WTC11 (cell line): ENCODE measurements at regions not wholly inside any gene's neighbourhood (a gene's known extent, or its start where the extent isn't known, plus 50 kb on each side); places are given as distances from the start of the nearest gene placed in this dataset.
A peak's percentile ranks its signal among the peaks of the same experiment; 100 is the strongest.

ENCODE experiments used
- ATAC-seq: fragments of 200-7000 bp; cut with Tn5 transposase; 2 replicates; pipeline ENCODE4 v1.10.0; 2021; ENCODE audit warnings: mild to moderate bottlenecking, moderate library complexity
- CTCF ChIA-PET: fragments of 300-600 bp; sonication (Branson Sonifier 250); formaldehyde crosslinking; loops from one replicate; lab custom pipeline; 2021; ENCODE audit warnings: antibody characterized with exemption; lab: Charles Lee
- POLR2A ChIA-PET: fragments of 350-600 bp; sonication (Branson Sonifier 250); formaldehyde crosslinking; loops from one replicate; lab custom pipeline; 2021; ENCODE audit warnings: antibody characterized with exemption; lab: Charles Lee
- DNase-seq: peaks from one replicate; pipeline ENCODE4 v3.0.0; 2021; ENCODE audit warnings: low spot score
- H3K27ac Mint-ChIP-seq: 2 replicates; pipeline ENCODE4 v1.8.0; 2021; ENCODE audit warnings: mixed read lengths
- H3K27me3 Mint-ChIP-seq: 2 replicates; pipeline ENCODE4 v1.8.0; 2021; ENCODE audit warnings: low read depth, mild to moderate bottlenecking, moderate library complexity, mixed read lengths
- H3K36me3 Mint-ChIP-seq: 2 replicates; pipeline ENCODE4 v1.8.0; 2021; ENCODE audit warnings: mixed read lengths
- H3K4me1 Mint-ChIP-seq: 2 replicates; pipeline ENCODE4 v1.8.0; 2022; ENCODE audit warnings: mixed read lengths
- H3K4me3 Mint-ChIP-seq: 2 replicates; pipeline ENCODE4 v1.8.0; 2021; ENCODE audit warnings: mild to moderate bottlenecking, moderate library complexity, mixed read lengths
- H3K9me3 Mint-ChIP-seq: 2 replicates; pipeline ENCODE4 v1.8.0; 2021; ENCODE audit warnings: mixed read lengths
- AFF4 ChIP-seq: sonication (generic); formaldehyde crosslinking; IDR thresholded peaks from 2 replicates; pipeline ENCODE4 v1.8.1; 2023; ENCODE audit warnings: mild to moderate bottlenecking, missing genetic modification reagents, borderline replicate concordance
- AR ChIP-seq: fragments of 250-450 bp; sonication (Bioruptor Pico); IDR thresholded peaks from 2 replicates; pipeline ENCODE4 v1.9.0; 2021; ENCODE audit warnings: mild to moderate bottlenecking
- E2F5 ChIP-seq: sonication (generic); formaldehyde crosslinking; IDR thresholded peaks from 2 replicates; pipeline ENCODE4 v1.8.1; 2022; ENCODE audit warnings: mild to moderate bottlenecking, moderate library complexity, missing genetic modification reagents
- ELF4 ChIP-seq: sonication (generic); formaldehyde crosslinking; IDR thresholded peaks from 2 replicates; pipeline ENCODE4 v1.8.1; 2022; ENCODE audit warnings: low read depth, mild to moderate bottlenecking, moderate library complexity, missing genetic modification reagents
- FOXJ3 ChIP-seq: sonication (generic); formaldehyde crosslinking; IDR thresholded peaks from 2 replicates; pipeline ENCODE4 v1.9.0; 2021; ENCODE audit warnings: missing genetic modification reagents, mild to moderate bottlenecking, borderline replicate concordance
- FOXP4 ChIP-seq: sonication (generic); formaldehyde crosslinking; IDR thresholded peaks from 2 replicates; pipeline ENCODE4 v1.8.0; 2022; ENCODE audit warnings: mild to moderate bottlenecking, missing genetic modification reagents
- GABPB1 ChIP-seq: sonication (generic); formaldehyde crosslinking; IDR thresholded peaks from 2 replicates; pipeline ENCODE4 v1.8.1; 2023; ENCODE audit warnings: mild to moderate bottlenecking, missing genetic modification reagents
- HMGXB4 ChIP-seq: sonication (generic); formaldehyde crosslinking; IDR thresholded peaks from 2 replicates; pipeline ENCODE4 v1.8.1; 2023; ENCODE audit warnings: mild to moderate bottlenecking, moderate library complexity, missing genetic modification reagents
- MXD4 ChIP-seq: fragments of 250-450 bp; sonication (Bioruptor Pico); IDR thresholded peaks from 2 replicates; pipeline ENCODE4 v1.8.0; 2021; ENCODE audit warnings: mild to moderate bottlenecking, moderate library complexity, borderline replicate concordance
- NFE2L1 ChIP-seq: sonication (generic); formaldehyde crosslinking; IDR thresholded peaks from 2 replicates; pipeline ENCODE4 v1.8.1; 2023; ENCODE audit warnings: missing genetic modification reagents
- NR1H2 ChIP-seq: sonication (generic); formaldehyde crosslinking; IDR thresholded peaks from 2 replicates; pipeline ENCODE4 v1.9.0; 2021; ENCODE audit warnings: mild to moderate bottlenecking, moderate library complexity, missing genetic modification reagents
- OVOL2 ChIP-seq: fragments of 250-450 bp; sonication (Bioruptor Pico); IDR thresholded peaks from 2 replicates; pipeline ENCODE4 v1.9.0; 2021; ENCODE audit warnings: mild to moderate bottlenecking, borderline replicate concordance
- TEAD4 ChIP-seq: sonication (generic); formaldehyde crosslinking; IDR thresholded peaks from 2 replicates; pipeline ENCODE4 v1.8.0; 2022; ENCODE audit warnings: mild to moderate bottlenecking, missing genetic modification reagents
- USF2 ChIP-seq: sonication (generic); formaldehyde crosslinking; IDR thresholded peaks from 2 replicates; pipeline ENCODE4 v1.8.1; 2023; ENCODE audit warnings: mild to moderate bottlenecking, missing genetic modification reagents, moderate library complexity
- ZBTB21 ChIP-seq: sonication (generic); formaldehyde crosslinking; IDR thresholded peaks from 2 replicates; pipeline ENCODE4 v1.8.1; 2023; ENCODE audit warnings: mild to moderate bottlenecking, missing genetic modification reagents, borderline replicate concordance
- ZNF121 ChIP-seq: sonication (generic); formaldehyde crosslinking; IDR thresholded peaks from 2 replicates; pipeline ENCODE4 v1.8.0; 2023; ENCODE audit warnings: missing genetic modification reagents
- ZNF219 ChIP-seq: sonication (generic); formaldehyde crosslinking; IDR thresholded peaks from 2 replicates; pipeline ENCODE4 v1.8.0; 2023; ENCODE audit warnings: missing genetic modification reagents, mild to moderate bottlenecking, borderline replicate concordance
- ZNF232 ChIP-seq: sonication (generic); formaldehyde crosslinking; IDR thresholded peaks from 2 replicates; pipeline ENCODE4 v1.8.0; 2022; ENCODE audit warnings: mild to moderate bottlenecking, missing genetic modification reagents
- ZNF263 ChIP-seq: sonication (generic); formaldehyde crosslinking; IDR thresholded peaks from 2 replicates; pipeline ENCODE4 v1.8.1; 2022; ENCODE audit warnings: low read depth, mild to moderate bottlenecking, moderate library complexity, missing genetic modification reagents
- ZNF281 ChIP-seq: sonication (generic); formaldehyde crosslinking; IDR thresholded peaks from 2 replicates; pipeline ENCODE4 v1.8.0; 2023; ENCODE audit warnings: mild to moderate bottlenecking, missing genetic modification reagents
- ZNF396 ChIP-seq: fragments of 250-450 bp; sonication (Bioruptor Pico); IDR thresholded peaks from 2 replicates; pipeline ENCODE4 v1.8.0; 2021; ENCODE audit warnings: mild to moderate bottlenecking, moderate library complexity, borderline replicate concordance

- TF ChIP-seq GABPB1 (no peak), TEAD4 (CRISPR knock-in tag) (no peak), ZNF121 (CRISPR knock-in tag) (no peak), AFF4 (CRISPR knock-in tag) (no peak), ZNF281 (CRISPR knock-in tag) (no peak), OVOL2 (CRISPR knock-in tag) (no peak), NR1H2 (CRISPR knock-in tag) (no peak), ZNF396 (CRISPR knock-in tag) (no peak)
- no peaks in the 10 kb centered on the region for H3K27me3 Mint-ChIP-seq
- H3K4me1 Mint-ChIP-seq = no peaks in the 10 kb centered on the region
- ChIA-PET CTCF (interaction anchor here (0.8 kb wide), 1 partner anchor 153 kb away, joined by 3 read pairs; no protein-coding TSS in a partner anchor), POLR2A (no interaction called here)
- H3K36me3 Mint-ChIP-seq = no peaks in the 10 kb centered on the region
- H3K27ac Mint-ChIP-seq = no peak overlapping the region
- H3K4me3 Mint-ChIP-seq = no peak overlapping the region
- no peaks in the 10 kb centered on the region for H3K9me3 Mint-ChIP-seq
- ATAC-seq (peak; percentile 58), DNase-seq (peak; percentile 11)
These were observed 356.5 kb upstream of the CDH8 start for GRCh38 chr16:62392698-62393097.

- Mint-ChIP-seq H3K27ac (no peak overlapping the region), H3K9me3 (no peaks in the 10 kb centered on the region), H3K36me3 (no peaks in the 10 kb centered on the region), H3K4me1 (no peaks in the 10 kb centered on the region), H3K27me3 (no peaks in the 10 kb centered on the region), H3K4me3 (no peak overlapping the region)
- POLR2A ChIA-PET = no interaction called here
- ATAC-seq (no peak), DNase-seq (no peak)
- CTCF ChIA-PET = no interaction called here
- TF ChIP-seq ZNF219 = no peak
- TF ChIP-seq OVOL2 (CRISPR knock-in tag) = no peak
- TF ChIP-seq E2F5 (CRISPR knock-in tag) = no peak
- no peak for TF ChIP-seq ZNF263 (CRISPR knock-in tag)
- no peak for TF ChIP-seq NR1H2 (CRISPR knock-in tag)
- no peak for TF ChIP-seq HMGXB4 (CRISPR knock-in tag)
- no peak for TF ChIP-seq NFE2L1 (CRISPR knock-in tag)
- TF ChIP-seq FOXP4 (CRISPR knock-in tag) = no peak
- TF ChIP-seq MXD4 (CRISPR knock-in tag) = no peak
- TF ChIP-seq AR (CRISPR knock-in tag) = no peak
- no peak for TF ChIP-seq FOXJ3 (CRISPR knock-in tag)
- no peak for TF ChIP-seq ZBTB21 (CRISPR knock-in tag)
- TF ChIP-seq USF2 (CRISPR knock-in tag) = no peak
- no peak for TF ChIP-seq ZNF232 (CRISPR knock-in tag)
- TF ChIP-seq ELF4 (CRISPR knock-in tag) = no peak
These were observed 355.7 kb upstream of the CDH8 start for GRCh38 chr16:62391940-62392339.
